Neural progenitor cell (in vitro differentiated cells): ENCODE measurements at regions not wholly inside any gene's neighbourhood (a gene's known extent, or its start where the extent isn't known, plus 50 kb on each side); places are given as distances from the start of the nearest gene placed in this dataset.

Source experiments
- CTCF ChIP-seq: fragments of 200-600 bp; sonication (generic); IDR thresholded peaks from 2 replicates; pipeline ENCODE4 v1.5.1; 2017; ENCODE audit warnings: antibody characterized with exemption, mild to moderate bottlenecking
- EZH2 ChIP-seq: fragments of 200-600 bp; sonication (generic); IDR thresholded peaks from 2 replicates; pipeline ENCODE4 v1.6.1; 2017; ENCODE audit warnings: antibody characterized with exemption, mild to moderate bottlenecking, moderate library complexity

- TF ChIP-seq CTCF (no peak), EZH2 (no peak)
These were observed 100.3 kb downstream of the DAD1 start for GRCh38 chr14:22488522-22489243.
